ENCODE measurements at regions not wholly inside any gene's neighbourhood (a gene's known extent, or its start where the extent isn't known, plus 50 kb on each side); places are given as distances from the start of the nearest gene placed in this dataset.

DNA sequence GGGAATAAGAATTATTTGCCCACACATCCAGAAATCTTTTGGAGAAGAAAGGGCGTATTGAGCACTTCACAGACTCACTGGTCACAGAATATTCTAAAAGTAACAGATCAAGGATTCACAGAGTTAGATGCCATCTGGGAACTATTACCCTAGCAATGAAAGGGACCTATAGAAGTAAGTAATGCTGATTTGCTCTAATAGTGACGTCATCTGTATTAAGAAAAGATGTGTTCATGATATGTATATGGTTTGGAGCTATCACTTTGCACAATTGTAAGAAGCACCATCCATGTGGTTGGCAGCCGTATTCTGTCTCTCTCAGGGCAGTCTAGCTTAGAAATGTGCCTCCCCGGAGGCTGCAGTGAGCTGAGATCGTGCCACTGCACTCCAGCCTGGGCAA lies 52.8 kb upstream of the SV2C start:
- TF ChIP-seq, protein P1, sequence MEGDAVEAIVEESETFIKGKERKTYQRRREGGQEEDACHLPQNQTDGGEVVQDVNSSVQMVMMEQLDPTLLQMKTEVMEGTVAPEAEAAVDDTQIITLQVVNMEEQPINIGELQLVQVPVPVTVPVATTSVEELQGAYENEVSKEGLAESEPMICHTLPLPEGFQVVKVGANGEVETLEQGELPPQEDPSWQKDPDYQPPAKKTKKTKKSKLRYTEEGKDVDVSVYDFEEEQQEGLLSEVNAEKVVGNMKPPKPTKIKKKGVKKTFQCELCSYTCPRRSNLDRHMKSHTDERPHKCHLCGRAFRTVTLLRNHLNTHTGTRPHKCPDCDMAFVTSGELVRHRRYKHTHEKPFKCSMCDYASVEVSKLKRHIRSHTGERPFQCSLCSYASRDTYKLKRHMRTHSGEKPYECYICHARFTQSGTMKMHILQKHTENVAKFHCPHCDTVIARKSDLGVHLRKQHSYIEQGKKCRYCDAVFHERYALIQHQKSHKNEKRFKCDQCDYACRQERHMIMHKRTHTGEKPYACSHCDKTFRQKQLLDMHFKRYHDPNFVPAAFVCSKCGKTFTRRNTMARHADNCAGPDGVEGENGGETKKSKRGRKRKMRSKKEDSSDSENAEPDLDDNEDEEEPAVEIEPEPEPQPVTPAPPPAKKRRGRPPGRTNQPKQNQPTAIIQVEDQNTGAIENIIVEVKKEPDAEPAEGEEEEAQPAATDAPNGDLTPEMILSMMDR (IDR thresholded peaks at IDR 0.05), result no peak
- TF ChIP-seq POLR2AphosphoS5 (IDR thresholded peaks at IDR 0.05) (no peak), POLR2A (IDR thresholded peaks at IDR 0.05) (no peak)
